HG03039 (cell line): ENCODE measurements at regions not wholly inside any gene's neighbourhood (a gene's known extent, or its start where the extent isn't known, plus 50 kb on each side); places are given as distances from the start of the nearest gene placed in this dataset.
A peak's percentile ranks its signal among the peaks of the same experiment; 100 is the strongest.
"Not testable (repeated sequence)": the region's sequence is repeated elsewhere in the genome, so short reads cannot be mapped to it uniquely, and the experiment has no call there.

ENCODE experiments used
- ATAC-seq: cut with Tn5 transposase; IDR thresholded peaks from one replicate; pipeline ENCODE4 v1.9.1; 2021; ENCODE audit warnings: mild to moderate bottlenecking, moderate library complexity; ENCODE audit not compliant: unreplicated experiment

DNA sequence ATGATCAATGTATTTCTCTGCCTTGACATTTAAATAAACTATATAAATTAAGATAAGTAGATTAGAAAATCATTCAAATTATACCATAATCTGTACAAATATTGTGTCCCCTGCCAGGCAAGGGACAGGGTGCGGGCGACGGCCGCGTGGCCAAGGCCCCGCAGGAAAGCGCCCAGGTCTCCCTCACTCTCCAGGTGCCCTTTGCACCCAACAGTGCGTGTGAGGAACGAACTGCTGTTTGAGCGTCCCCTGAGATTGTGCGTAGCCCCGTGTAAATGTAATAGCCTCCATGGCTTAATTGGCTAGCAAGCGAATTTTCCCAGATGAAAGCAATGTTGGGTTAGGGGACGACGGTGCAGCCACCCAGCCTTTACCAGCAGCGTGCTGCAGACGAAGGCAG, 161.4 kb downstream of the SYT15 start:
- ATAC-seq: not testable (repeated sequence)

DNA sequence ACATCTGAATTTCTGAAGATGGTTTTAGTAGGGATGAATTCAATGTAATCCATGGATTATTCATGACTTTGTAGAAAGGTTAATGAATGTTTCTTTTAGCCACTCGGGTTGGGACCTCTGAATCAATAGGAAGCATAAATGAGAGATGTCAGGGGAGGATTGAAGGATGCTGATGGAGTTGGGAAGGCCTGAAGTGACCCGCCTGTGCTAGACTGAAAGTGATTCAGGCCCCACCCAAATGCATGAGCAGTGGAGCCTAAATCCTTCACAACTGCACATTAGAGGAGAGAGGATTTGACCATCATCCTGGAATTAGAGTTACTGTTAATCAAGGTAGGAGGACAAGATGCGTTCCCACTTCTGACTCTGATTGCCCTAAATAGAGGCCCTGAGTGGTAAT, 162.2 kb upstream of the PTPN20 start:
- ATAC-seq: not testable (repeated sequence)

DNA sequence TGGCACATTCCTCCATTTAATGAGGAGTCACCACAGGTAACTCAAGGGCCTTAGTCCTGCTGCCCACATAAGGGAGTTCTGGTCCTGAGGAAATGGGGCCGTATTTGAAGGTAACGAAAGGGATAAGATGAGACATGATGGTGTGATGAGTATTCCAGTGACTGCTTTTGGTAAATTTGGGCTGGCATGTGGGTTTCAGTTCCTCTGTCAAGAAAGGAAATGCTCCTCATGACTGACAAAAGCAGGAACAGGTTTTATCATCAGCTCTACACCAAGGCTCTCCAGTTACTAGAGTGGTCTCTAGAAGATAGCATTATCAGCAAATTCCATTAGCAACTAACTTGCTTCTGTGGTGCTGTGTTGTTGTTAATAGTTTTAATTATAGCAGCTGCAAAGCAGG, 161.8 kb upstream of the PTPN20 start:
- not testable (repeated sequence) for ATAC-seq

DNA sequence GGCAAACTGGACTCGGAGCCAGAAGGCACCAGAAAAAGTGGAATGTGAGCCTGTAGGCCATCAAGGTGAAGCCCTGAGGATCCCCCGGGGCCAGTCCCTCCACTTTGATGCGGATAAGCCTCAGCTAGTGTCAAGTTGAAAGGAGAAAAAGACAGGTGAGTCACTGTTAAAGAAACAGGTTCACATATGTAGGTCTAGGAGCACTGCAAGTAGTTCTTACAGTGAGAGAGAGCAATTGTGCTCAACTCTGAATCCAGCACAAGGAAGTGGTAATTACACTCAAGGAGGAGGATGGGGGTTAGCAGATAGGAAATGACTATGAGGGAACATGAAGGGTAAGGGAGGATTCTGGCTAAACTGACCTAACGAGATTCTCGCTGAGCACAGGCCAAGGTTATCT, 157.5 kb upstream of the PTPN20 start:
- ATAC-seq: not testable (repeated sequence)

DNA sequence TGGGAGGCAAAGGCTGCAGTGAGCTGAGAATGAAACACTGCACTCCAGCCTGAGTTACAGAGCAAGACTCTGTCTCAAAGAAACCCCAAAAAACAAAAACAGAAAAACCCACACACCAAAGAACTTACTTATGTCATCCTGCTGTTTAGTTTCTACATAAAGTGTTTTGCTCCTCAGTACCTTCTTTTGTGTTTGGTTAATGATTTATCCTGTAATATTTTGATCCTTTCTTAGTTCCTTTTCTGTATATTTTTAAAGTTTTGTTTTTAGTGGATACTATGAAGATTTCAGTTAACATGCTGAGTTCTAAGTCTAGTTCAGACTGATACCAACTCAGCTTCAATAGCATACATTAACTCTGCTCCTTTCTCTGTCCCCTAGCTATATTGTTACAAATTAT, 149.8 kb upstream of the PTPN20 start:
- ATAC-seq: not testable (repeated sequence)

DNA sequence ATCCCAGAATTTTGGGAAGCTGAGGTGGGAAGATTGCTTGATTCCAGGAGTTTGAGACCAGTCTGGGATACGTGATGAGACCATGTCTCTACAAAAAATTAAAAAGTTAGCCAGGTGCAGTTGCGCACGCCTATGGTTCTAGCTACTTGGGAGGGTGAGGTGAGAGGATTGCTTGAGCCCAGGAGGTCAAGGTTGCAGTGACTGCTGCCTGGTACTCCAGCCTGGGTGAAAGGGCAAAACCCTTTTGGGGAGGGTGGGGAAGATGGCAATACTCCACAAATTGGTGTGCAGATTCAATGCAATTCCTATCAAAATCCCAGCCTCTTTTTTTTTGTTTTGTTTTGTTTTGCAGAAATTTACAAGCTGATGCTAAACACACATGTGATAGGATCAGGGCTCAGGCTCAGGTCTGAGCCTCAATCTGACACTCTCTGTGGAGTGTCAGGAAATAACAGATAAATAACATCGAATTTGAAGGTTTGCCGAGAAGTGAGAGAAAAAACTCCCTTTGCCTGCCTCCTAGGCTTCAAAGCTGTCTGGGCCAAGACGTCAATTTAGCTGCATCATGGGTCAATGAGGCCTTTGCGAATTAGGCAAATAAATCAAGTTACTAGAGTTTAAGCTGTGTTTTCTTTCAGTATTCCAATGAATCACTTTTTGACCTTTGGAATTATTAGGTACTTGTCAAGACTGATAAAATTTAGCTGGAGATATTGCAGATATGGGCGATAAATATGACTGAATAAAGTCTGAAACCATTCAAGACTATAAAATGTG, 142.5 kb upstream of the PTPN20 start:
- ATAC-seq: not testable (repeated sequence)

DNA sequence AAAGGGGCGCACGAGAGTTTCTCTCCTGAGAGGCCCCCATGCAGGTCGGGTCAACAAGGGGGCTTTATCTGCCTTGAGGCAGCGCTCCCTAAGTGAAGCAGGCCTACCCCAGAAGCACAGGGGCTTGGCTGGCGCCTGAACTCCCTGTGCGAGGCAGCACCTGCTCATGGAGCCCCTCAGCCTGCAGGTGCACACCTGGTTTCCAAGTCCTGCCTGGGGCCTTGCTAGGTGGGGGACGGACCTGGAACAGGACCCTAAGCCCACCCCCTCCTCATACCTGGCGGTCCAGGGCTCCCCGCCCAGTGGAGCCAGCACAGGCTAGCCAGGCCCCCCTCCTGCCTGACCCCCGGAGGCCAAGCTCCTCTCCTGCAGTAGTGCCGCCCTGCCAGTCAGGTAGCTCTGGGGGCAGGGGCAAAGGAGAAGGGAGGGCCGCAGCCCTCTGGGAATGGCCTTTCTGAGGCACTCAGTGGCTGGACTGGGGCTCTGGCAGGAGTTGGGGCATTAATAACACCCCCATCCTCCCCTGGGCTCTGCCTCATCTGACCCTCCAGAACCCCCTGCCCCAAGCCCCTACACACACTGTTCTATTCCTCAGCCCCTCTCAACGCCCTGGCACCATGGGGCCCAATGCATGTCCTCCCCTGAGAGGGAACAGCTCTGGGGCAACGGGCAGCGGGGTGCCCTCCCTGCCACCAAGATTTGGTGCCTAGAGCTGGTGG, 137.9 kb upstream of the PTPN20 start:
- not testable (repeated sequence) for ATAC-seq

DNA sequence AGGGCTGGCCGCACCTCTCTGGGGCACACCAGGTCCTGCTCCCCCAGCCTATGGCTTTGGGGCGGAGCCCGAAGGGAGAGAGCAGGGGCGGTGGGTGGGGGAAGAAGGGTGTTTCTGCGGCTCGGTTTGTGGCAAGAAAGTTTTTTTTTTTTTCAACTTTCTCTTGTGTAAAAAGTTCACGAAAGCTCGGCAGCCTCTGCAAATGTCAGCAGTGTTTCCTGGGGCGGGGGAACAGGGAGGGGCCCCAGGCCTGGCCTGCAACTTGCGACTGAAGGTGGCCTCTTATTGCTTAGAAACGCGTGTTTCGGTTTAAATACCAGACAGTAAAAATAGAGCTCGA, 137.4 kb upstream of the PTPN20 start:
- ATAC-seq: not testable (repeated sequence)

DNA sequence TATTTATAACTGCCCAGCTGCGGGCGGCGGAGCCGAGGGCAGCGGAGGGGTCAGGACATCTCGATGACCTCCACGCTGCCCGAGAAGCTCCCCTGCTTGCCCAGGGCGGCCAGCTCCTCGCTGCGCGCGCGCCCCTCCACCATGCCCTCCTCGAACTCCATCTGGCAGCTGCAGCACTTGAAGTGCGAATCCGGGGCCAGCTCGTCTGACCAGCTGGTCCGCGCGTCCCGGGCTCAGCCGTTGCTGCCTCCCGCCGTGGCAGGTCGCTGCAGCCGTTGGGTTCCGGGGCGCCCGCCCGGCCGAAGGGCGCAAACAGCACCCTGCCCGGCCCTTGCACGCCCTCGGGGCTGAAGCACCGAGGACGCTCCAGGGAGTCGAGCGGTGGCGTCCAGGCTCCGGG, 136.9 kb upstream of the PTPN20 start:
- not testable (repeated sequence) for ATAC-seq

DNA sequence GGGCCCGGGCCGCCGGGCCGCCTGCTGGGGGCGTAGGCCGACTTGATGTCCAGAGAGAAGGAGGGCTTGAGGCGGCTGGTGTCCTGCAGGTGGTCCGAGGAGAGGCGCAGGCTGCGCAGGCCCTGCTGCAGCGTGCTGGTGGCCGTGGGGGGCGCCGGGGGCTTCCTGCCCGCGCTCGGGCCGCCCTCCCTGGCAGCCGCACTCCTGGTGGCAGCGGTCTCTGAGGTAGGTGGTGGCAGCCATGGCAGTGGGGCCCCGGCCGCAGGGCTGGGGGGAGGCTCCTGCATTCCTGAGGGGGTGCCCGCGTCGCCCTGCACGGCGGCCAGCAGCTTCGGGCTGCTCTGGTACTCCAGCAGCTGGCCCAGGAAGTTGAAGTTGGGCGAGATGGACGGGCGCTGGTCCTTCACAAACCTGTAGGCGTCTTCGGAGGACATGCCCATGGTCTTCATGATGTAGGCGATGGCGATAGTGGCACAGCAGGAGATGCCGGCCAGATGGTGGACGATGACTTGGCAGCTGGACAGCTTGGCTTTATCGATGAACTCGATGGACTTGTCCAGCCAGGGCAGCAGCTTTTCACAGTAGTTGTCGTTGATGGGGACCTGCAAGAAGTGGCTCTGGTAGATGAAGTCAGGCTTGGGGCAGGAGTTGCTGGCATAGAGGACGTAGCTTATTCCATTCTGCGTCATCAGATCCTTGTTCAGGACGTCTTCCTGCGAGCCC, 136.1 kb upstream of the PTPN20 start:
- not testable (repeated sequence) for ATAC-seq

DNA sequence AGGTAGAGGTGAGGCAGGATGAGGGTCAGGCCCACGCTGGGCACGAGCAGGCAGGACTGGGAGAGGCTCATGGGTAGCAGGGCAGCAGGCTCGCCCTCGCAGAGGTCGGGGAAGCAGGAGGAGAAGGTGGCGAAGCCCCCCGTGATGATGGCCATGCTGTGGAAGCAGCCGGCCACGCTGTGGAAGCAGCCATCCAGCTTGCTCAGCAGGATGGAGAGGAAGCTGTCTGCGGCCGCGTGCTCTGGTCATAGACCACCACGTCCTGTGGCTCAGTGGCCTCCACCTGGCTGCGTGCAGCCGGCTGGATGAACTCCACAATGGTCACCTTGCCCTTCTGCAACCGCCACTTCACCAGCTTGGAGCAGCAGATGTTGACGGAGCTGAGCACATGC, 135.6 kb upstream of the PTPN20 start:
- not testable (repeated sequence) for ATAC-seq

DNA sequence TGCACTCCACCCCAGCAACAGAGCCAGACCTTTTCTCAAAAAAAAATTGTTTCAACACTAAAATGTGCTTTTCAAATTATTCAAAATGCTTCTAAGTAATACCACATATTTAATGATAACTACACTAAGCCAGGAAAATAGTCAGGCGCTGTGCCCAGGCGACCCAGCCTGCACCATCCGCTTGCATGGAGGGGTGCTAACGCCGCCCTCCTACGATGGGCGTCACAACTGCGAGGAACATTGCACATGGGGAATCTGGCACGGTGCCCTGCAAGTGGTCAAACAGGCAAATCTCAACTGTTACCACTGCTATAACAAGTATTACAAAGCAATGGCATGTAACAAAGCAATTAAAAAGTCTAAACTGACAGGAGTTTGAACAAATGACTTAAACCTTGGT, 131.7 kb upstream of the PTPN20 start:
- not testable (repeated sequence) for ATAC-seq

DNA sequence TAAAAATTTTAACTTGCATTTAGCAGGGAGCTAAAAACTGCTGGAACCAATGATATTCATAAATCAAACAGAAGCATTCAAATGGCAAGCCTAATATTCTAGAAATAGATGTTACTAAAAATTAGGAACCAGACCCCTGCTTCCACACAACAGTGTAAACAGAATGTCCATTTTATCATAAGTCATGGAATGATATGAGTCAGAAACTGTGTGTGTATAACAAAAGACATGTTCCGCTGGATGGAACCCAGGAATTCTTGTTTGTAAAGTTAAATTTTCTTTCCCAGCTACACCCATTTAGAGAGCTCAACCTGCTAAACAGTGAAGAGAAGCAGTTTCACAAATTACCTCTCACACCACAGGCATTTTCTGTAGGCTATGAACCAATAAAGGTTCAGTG, 131.1 kb upstream of the PTPN20 start:
- ATAC-seq: not testable (repeated sequence)

DNA sequence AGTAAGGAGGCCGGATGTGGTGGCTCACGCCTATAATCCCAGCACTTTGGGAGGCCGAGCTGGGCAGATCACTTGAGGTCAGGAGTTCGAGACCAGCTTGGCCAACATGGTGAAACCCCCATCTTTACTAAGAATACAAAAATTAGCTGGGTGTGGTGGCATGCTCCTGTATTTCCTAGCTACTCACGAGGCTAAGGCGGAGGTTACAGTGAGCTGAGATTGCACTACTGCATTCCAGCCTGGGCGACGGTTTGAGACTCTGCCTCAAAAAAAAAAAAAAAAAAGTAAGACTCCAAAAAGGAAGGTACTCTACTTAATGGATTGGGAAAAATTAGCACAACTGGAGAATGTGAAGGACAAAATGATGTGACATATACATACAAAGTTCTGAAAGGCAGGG, 130.2 kb upstream of the PTPN20 start:
- ATAC-seq: not testable (repeated sequence)

DNA sequence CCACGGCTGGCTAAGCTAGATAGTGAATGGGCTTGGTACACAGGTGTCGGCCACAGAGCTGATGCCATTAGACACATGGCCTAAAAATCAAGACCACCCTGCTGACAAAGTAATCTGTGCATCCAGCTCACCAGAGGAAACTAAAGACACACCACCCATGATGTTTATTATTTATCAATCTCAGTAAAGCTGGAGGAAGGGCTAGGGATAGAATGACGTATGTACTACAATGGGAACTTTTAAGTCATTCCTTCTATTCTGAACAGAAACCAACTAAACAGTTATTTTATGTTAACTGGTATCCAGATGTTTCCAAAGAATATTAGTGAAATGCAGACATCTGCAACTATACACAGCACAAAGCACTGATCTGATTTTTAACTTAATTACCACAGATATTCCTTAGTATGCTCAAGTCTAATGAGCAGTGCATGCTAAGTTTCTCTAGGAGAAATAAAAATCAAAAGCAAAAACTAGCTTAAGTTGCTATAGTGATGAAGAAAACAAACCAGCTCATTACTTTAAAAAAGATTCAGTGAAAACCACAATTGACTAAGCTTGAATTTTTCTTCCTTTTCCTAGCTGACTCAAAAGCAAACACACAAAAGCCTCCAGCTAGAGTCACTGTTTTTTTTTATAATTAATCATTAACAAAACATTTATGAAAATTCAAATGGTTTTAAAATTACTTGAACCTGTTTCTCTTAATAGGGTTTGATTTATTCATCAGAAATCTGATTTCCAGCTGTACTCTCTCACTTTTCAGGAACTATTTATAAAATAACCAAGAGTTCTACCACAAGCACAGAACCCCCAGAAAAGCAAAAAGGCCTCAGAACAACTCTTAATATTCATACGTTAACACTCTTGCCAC, 129.0 kb upstream of the PTPN20 start:
- ATAC-seq: not testable (repeated sequence)

DNA sequence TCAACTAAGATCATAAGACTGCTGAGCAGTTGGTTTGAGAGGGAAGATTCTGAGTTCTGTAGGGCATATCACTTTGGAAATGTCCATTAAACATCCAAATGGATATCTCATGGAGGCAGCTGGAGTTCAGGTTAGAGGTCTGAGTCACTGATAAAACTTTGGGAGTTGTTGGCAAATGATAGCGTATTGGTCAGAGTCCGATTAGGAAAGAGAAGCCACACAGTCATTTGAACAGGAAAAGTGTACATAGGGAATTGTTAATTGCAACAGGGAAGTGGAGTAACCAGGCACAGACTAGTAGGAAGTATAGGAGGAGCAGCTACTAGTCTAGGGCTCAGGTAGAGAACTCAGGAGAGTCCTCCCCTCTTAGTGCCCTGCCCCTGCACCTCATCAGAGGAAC, 126.6 kb upstream of the PTPN20 start:
- ATAC-seq: not testable (repeated sequence)

DNA sequence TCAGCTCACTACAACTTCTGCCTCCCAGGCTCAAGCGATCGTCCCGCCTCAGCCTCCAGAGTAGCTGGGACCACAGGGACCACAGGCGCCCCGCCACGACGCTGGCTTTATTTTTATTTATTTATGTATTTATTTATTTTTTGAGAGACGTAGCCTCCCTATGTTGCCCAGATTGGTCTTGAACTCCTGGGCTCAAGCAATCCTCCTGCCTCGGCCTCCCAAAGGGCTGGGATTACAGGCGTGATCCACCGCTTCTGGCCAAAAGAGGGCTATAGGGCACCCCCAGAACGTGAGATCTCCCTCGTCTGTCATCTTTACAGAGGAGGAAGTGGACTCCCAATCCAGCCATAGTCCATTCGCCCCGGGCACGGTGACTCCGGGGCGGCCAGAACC, 125.1 kb upstream of the PTPN20 start:
- ATAC-seq: peak; percentile 30

DNA sequence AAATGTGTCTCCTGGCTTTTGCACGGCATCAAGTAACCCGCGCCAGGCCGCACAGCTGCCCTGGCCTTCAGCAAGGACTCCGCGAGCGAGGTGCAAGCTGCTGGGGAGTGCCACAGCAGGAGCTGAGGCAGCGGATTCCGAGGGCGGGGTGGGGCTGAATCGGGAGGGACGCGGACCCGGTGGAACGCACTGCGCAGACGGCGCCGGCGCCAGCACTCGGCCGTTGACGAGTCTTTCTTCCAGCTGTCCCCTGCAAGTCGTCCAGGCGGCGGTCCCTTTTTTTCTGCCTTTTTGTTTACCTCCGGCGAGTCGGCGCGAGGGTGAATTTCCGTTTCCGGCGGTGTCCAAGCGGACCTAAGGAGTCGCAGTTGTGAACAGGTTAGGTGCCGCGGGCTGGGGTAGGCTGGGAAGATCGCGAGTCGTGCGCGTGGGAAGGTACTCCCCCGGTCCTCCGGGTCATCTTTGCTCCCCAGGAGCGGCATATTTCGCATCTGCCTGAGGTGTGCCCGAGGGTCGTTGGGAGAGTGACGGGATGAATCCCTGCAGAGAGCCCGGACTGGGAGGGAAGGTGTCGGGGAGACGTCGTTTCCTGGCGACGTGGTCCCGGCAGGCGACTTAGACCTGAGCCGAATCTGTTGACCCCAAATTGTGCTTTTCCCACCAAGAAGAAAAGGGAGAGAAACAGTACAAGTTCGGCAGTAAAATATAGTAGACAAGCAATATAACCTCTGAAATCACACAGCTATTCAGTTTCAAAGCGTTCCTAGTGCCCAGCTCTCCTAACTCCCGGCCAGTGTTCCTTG, 124.5 kb upstream of the PTPN20 start:
- peak; percentile 55 for ATAC-seq

DNA sequence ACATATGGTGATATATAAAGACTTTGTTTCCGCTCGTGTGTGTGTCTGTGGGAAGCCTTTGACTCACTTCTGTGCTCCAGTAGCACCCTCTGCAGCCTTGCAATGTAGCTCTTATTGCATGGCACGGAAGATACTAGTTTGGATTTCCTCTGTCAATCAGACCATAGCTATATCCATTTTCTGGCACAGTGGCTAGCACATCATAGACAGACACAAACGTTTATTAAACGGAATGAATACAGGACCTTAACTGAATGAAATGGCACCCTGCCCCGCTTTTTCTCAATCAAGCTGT, 124.0 kb upstream of the PTPN20 start:
- ATAC-seq: no peak

DNA sequence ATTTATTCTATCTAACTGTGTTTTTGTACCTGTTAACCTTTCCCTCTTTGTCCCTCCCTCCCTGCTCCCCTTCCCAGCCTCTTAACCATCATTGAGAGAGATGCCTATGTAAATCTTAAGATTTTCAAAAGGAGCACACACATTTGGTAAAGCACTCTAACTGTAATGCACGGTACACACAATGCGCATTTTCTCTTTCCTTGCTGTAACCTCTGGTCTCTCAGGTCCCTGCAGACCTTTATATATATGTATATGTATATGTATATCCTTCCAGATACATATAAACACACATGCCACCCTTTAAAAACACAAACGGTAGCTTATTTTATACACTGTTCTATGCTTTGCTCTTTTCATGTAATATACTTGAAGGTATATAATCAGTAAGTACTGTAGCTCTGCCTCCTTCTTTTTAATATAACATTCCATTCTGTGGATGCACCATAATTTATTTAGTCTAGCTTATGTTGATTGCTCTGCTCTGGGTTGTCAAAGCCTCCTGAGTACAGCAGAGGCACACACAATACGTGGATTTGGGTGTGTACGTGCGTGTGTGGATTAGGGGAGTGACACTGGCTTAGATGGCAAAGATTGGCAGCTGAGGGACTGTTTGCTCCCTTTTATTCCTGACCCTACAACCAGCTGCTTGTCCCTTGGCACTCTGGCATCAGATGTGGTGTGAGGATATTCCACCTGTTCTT, 118.4 kb upstream of the PTPN20 start:
- ATAC-seq: not testable (repeated sequence)
